Epithelial cell of proximal tubule (primary cell): ENCODE measurements at regions not wholly inside any gene's neighbourhood (a gene's known extent, or its start where the extent isn't known, plus 50 kb on each side); places are given as distances from the start of the nearest gene placed in this dataset.

Experiments
- DNase-seq: peaks from one replicate; pipeline ENCODE4 v3.0.0-alpha.2; 2011; ENCODE audit warnings: low read depth
- H3K4me3 ChIP-seq: 2 replicates; pipeline ENCODE4 v1.5.1; 2011; ENCODE audit warnings: low read depth, mild to moderate bottlenecking, low read length
- CTCF ChIP-seq: conservative IDR thresholded peaks from 2 replicates; pipeline ENCODE4 v1.5.1; 2012; ENCODE audit warnings: low read depth, mild to moderate bottlenecking, low read length

DNA sequence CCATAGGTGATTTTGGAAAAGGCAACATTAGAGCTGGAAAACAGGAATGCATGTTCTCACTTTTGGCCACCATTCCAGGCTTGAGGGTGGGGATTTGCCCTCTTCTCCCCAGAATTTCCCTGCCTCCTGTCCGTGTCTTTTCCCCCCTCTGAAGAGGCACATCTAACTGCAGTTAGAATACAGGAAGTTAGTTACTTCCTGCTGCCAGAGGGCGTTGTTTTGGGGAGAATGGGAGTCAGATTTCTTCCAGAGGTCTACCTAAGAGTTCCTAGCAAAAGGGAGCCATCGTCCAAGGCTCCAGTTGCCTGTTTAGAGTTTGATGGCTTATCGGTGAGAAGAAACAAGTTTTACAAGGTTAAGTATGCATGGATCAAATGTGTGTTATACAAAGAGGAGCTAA is 112.8 kb upstream of the IGF1 start:
- no peak for TF ChIP-seq CTCF
- no peak for DNase-seq

DNA sequence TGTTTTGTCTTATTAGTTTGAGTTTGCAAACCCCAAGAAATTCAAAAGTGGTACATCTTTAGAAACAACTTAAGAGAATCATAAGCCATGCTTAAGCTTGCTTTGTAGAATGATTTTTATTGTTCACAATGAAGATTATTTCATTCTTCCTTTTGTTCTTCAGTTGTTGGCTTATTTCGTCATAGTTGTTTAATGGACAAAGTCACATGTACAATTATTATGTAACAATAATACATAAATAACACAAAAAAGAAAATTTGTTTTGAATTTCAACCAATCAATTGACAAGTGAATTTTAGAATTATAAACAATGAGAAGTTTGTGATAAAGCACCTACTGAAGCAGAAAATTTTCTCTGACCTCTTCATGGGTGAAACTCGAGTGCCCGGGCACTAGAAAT is 111.8 kb upstream of the IGF1 start:
- H3K4me3 ChIP-seq, result no peak overlapping the region
- no peak for DNase-seq
- no peak for TF ChIP-seq CTCF

More for the DNA sequence above, 112.8 kb upstream of the IGF1 start:
- no peak overlapping the region for H3K4me3 ChIP-seq

- DNase-seq, result no peak
- no peak for TF ChIP-seq CTCF
- H3K4me3 ChIP-seq, result no peak overlapping the region
Measured at GRCh38 chr12:102573237-102573636, 92.9 kb upstream of the IGF1 start.

- no peak for DNase-seq
- no peak overlapping the region for H3K4me3 ChIP-seq
- no peak for TF ChIP-seq CTCF
Measured at GRCh38 chr12:102571889-102572288, 91.5 kb upstream of the IGF1 start.

- DNase-seq, result no peak
- TF ChIP-seq CTCF, result no peak
- no peak overlapping the region for H3K4me3 ChIP-seq
Measured at GRCh38 chr12:102570256-102570655, 89.9 kb upstream of the IGF1 start.

- TF ChIP-seq CTCF, result no peak
- H3K4me3 ChIP-seq, result no peak overlapping the region
- DNase-seq, result no peak
Measured at GRCh38 chr12:102569803-102570202, 89.4 kb upstream of the IGF1 start.

- no peak overlapping the region for H3K4me3 ChIP-seq
- TF ChIP-seq CTCF, result no peak
- no peak for DNase-seq
Measured at GRCh38 chr12:102568276-102568675, 87.9 kb upstream of the IGF1 start.
